GM12892 (cell line): ENCODE measurements at regions not wholly inside any gene's neighbourhood (a gene's known extent, or its start where the extent isn't known, plus 50 kb on each side); places are given as distances from the start of the nearest gene placed in this dataset.
A peak's percentile ranks its signal among the peaks of the same experiment; 100 is the strongest.

Experiments
- DNase-seq: peaks from one replicate; pipeline ENCODE4 v3.0.0; 2011; ENCODE audit not compliant: insufficient read length
- FAIRE-seq: peaks from 2 replicates; lab custom pipeline; 2011; peaks lifted over from hg19 to GRCh38; lab: Jason Lieb, UNC
- POLR2A ChIP-seq: IDR thresholded peaks from 2 replicates; pipeline ENCODE4 v1.6.1; 2011; ENCODE audit warnings: low read depth, low read length, control low read depth
- POLR2AphosphoS5 ChIP-seq: IDR thresholded peaks from 2 replicates; pipeline ENCODE4 v1.6.1; 2011; ENCODE audit warnings: low read depth, low read length, control low read depth
- TAF1 ChIP-seq: IDR thresholded peaks from 2 replicates; pipeline ENCODE4 v1.6.1; 2011; ENCODE audit warnings: low read depth, mild to moderate bottlenecking, control low read depth, low read length, borderline replicate concordance

DNA sequence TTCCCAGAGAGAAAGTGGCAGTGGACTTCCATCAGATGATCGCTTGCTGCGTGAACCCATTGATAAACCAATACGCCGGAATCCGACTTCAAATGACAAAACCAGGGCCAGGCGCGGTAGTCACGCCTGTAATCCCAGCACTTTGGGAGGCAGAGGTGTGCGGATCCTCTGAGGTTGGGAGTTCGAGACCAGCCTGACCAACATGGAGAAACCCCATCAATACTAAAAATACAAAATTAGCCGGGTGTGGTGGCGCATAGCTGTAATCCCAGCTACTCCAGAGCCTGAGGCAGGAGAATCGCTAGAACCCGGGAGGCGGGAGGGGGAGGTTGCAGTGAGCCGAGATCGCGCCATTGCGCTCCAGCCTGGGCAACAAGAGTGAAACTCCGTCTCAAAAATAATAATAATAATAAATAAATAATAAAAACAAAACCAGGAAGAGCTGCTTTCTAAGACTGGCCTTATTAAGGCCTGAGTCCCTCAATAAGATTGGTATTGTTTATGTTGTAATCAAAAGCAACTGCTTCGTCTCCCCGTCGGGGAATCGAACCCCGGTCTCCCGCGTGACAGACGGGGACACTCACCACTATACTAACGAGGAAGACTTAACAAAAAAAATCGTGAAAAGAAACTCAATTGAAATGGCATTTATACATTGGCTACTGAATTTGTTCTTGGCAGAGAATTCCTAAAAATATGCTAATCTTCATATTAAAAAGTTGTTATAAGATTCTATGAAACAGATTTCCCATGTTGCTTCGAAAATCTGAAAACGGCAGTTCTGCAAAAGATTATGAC is 110.2 kb upstream of the ZNF184 start:
- no peak for FAIRE-seq
- DNase-seq, result no peak
- TF ChIP-seq POLR2AphosphoS5 (no peak), TAF1 (no peak), POLR2A (no peak)

DNA sequence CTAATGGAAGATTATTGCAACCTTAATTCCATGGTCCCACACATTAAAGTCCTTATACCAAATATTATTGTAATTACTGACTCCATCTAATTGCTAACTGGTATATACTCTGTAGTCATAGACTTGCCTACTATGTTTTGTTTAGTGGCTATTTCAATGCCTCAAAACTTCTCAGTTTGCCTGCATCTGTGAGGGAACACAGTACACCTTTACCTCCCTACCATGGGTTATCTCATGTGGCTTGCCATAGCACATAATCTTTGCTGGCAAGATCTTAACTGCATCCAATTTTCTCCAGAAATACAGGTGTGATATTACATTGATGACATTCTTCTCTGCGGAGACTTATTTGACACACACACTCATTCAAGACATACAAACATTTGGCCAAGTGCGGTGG is 107.1 kb upstream of the ZNF184 start:
- FAIRE-seq (no peak), DNase-seq (no peak)
- TF ChIP-seq POLR2A (no peak), POLR2AphosphoS5 (no peak), TAF1 (no peak)

DNA sequence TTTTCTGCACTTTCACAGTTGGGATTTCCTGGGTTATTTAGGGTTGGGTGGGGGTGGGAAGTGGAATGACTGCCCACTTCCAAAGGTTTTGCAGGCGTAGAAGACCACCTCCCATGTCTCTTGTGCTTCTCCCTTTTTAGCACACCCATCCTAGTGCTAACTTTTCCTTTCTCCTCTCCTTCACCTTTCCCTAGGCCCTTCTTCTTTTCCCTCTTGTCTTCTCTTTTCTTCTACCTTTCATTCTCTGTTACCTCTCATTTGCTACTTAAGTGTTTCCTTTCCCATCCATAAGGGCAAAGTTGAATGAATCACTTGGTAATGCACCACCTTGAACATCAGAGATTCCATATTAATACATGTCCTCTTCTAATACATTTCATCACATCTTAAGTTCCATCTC is 105.0 kb upstream of the ZNF184 start:
- TF ChIP-seq POLR2A (no peak), TAF1 (no peak), POLR2AphosphoS5 (no peak)
- DNase-seq (no peak), FAIRE-seq (no peak)

DNA sequence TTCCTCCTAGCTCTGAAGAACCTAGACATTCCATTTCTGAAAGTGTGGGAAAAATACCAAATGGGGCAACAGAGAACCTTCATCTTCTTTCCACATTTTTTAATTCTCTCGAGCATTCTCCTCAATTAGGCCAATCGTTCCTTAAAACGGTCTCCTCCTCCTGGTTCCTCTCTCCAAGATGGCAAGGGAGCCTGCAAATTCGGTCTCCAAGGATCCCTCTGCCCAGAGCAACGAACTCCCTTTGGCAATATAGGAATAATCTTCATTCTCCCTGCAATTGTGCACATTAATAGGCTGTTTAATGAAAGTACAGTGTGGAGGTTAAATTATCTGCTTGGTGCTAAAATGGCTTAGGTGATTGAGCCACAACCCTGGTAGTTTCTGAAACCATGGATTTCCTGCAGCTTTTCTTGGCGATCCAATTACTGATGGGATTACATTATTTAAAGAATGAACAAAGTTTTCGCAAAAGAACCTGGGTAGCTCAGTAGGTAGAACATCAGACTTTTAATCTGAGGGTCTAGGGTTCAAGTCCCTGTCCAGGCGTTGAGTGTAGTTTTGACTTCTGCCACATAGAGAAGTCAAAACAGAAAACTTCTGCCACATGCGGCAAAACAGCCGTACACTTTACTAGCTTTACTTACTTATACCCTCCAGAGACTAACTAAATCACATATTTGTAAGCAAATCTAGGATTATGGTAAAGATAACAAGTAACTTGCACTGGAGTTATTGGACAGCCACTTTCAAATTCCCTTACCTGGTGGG is 102.9 kb upstream of the ZNF184 start:
- DNase-seq (no peak), FAIRE-seq (no peak)
- TF ChIP-seq POLR2AphosphoS5, result no peak
- TF ChIP-seq POLR2A, result no peak
- no peak for TF ChIP-seq TAF1

DNA sequence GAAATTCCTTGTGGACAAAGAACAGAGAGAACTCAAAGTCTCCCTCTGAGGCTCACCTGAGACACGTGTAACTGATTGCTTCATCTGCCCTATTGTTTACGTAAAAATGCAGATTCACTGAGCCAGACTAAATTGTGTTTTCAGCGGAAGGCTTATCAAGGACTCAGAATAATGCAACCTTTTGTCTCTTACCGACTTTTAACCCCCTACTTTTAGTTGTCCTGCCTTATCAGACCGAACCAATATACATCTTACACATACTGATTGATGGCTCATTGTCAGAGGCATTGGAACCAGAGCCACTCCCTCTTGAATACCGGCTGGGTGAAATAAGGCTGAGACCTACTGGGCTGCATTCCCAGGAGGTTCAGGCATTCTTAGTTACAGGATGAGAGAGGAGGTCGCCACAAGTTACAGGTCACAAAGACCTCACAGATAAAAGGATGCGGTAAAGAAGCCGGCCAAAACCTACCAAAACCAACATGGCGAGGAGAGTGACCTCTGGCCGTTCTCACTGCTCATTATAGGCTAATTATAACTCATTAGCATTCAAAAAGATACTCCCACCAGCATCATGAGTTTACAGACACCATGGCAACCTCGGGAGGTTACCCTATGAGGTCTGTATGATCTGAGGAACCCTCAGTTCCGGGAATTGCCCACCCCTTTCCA is 95.5 kb upstream of the ZNF184 start:
- FAIRE-seq (no peak), DNase-seq (no peak)
- no peak for TF ChIP-seq POLR2A
- no peak for TF ChIP-seq TAF1
- TF ChIP-seq POLR2AphosphoS5, result no peak

DNA sequence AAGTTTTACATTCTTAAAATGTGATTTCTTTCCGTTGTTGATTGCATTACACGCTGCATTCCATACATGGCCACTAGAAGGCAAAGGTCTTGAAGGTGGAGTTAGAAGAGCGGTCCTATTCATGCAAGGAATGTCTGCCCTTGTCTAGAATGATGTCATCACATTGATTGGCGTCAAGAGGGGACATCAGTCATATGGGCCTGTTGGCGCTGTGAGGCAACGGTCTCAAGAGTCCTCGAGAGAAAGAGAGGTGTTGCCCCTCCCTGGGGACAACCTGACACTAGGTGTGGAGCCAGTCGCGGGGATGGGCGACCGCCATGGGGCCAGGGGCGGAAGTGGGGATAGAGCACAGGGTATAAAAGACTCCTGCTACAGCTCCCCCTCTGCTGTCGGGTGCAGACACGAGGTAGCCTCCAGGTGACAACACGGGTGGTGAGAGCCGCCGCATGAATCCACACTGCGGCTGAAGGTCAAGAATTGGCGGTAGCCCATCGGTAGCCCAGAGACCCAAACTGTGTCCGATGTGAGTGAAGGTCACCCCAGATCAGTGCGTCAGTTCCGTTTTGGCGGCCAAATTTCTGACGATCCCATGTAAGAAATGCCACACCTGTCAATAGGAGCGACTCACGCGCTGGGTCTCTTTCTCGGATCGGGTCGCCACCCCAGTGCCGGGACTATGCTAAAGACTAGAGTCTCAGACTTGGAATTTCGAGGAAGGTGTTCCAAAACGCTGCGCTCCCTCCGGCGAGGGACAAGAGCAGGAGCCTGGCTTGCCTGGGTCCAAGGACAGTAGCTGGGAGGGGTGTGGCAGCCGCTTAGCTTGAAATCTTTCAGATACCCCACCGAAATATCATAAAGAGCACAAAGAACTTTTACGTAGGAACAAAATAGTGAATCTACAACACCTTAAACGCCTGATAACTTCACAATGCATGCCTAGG is 93.2 kb upstream of the ZNF184 start:
- FAIRE-seq (no peak), DNase-seq (no peak)
- TF ChIP-seq POLR2AphosphoS5 (no peak), POLR2A (no peak), TAF1 (no peak)

DNA sequence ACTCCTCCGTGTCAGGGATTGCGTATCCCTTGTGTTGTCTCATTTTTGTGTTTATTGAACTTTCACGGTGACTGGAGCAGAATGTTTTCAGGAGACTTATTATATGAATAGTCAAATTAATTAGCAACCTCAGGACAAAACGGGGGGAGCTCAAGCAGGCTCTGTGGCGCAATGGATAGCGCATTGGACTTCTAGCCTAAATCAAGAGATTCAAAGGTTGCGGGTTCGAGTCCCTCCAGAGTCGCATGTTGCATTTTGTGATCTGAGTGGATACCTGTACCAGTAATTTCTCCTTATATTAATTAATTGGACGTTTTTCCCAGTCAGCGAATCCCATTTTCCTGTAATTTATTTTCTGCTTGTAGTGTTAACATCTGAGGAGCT is 89.1 kb upstream of the ZNF184 start:
- DNase-seq (no peak), FAIRE-seq (no peak)
- no peak for TF ChIP-seq TAF1
- TF ChIP-seq POLR2AphosphoS5, result no peak
- no peak for TF ChIP-seq POLR2A

DNA sequence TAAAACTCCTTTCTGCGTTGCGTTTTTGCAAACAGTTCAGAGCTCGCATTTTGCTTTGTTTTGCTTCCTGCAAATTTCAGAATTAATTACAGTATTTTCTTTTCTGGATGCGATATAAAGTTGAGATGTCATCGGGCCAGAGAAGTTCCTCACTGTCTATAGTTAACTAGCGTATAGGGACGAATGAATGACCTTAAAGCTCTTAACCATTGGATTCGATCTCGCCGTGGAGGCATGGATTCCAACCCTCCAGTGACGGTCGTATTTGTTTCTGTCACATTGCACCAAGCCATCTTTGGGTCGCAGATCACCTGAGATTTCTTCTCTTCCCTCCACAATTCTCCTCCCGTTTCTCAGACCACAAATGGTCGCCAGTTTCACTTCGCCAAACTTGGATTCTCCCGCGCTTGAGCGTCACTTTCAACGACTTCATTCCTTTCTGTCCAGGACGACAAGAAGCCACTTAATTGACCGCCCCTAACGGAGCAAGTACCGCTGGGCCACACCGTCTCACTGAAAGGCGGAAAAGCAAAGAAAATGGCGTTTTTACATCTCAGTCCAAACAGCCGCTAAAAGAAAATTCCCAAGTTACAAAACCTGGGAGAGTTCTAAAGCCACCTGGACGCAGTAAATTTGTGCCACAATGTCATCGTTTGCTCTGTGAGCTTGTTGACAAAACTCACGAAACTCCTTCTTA is 85.3 kb upstream of the ZNF184 start:
- TF ChIP-seq POLR2AphosphoS5 (no peak), TAF1 (no peak), POLR2A (no peak)
- DNase-seq, result no peak
- FAIRE-seq, result no peak

DNA sequence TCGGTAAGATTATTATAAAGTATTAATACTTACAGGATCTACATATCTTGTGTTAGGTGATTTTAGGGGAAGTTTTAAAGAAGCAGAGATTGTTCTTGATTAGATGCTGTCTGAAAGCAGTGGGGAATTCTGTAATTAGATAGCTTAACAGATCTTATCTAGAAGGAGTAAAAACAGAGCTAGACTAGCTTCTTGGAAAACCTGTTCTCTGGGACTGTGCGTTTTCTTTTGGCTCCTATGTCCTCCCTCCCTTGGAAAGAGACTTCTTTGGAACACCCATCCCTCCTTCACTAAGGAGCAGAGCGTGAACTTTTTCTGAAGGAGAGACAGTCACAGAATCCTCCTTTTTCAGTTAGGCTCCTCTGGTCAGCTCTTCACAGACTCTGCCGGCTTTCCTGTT is 83.5 kb upstream of the ZNF184 start:
- FAIRE-seq, result no peak
- no peak for DNase-seq
- no peak for TF ChIP-seq TAF1
- no peak for TF ChIP-seq POLR2A
- no peak for TF ChIP-seq POLR2AphosphoS5

DNA sequence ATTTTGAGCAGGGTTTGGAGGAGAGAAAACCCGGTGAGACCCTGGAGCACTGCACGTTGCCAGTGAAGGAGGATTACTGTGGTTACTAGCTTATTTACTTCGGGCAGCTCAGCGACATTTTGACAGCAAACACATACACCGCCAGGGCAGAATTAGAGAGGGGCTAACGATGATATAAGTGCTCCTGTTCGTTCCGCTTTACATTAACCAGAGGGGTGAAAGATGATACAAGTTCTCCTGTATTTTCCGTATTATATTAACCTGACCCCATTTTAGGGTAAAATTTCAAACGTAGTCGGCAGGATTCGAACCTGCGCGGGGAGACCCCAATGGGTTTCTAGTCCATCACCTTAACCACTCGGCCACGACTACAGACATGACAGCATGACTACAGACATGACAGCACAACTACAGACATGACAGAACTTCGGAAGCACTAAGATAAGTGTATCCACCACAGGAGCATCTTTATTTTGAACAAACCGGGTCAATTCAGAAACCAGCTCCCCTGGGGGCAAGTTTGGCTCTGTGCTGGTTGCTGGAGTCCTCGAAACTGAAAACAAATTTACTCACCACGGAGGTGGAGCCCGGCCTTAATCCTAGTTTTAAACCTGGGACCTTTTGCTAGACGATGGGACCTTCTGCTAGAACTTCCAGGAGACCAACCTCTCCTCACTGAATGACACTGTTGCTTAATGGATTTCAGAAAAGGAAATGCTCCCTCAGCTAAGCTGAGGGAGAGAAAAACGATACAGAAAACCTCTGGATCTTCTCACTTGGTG is 80.4 kb upstream of the ZNF184 start:
- peak; percentile 61 for FAIRE-seq
- TF ChIP-seq POLR2AphosphoS5, result no peak
- peak; percentile 24 for DNase-seq

DNA sequence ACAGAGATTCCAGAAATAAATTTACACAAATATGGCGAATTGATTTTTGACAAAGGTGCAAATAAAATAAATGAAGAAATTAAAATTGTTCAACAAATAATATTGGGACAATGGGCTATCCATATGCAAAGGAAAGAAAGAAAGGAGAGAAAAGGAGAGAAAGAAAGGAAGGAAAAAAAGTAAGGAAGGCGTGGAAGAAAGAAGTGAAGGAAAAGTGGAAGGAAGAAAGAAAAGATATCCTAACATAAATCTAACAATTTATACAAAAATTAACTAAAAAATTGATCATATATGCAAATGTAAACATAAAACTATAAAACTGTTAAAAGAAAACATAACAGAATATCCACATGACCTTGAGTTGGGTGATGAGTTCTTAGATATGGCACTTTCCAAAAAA is 78.7 kb upstream of the ZNF184 start:
- no peak for FAIRE-seq
- no peak for TF ChIP-seq POLR2AphosphoS5
- TF ChIP-seq TAF1, result no peak
- TF ChIP-seq POLR2A, result no peak

More for the DNA sequence above, 78.7 kb upstream of the ZNF184 start:
- no peak for DNase-seq
